Hematopoietic multipotent progenitor cell treated with erythropoietin and hydrocortisone succinate and interleukin-3 and kit ligand, for 17 days (in vitro differentiated cells): ENCODE measurements at regions not wholly inside any gene's neighbourhood (a gene's known extent, or its start where the extent isn't known, plus 50 kb on each side); places are given as distances from the start of the nearest gene placed in this dataset.

Experiments
- DNase-seq: peaks from one replicate; pipeline ENCODE4 v3.0.0-alpha.2; 2015; ENCODE audit warnings: low spot score

DNA sequence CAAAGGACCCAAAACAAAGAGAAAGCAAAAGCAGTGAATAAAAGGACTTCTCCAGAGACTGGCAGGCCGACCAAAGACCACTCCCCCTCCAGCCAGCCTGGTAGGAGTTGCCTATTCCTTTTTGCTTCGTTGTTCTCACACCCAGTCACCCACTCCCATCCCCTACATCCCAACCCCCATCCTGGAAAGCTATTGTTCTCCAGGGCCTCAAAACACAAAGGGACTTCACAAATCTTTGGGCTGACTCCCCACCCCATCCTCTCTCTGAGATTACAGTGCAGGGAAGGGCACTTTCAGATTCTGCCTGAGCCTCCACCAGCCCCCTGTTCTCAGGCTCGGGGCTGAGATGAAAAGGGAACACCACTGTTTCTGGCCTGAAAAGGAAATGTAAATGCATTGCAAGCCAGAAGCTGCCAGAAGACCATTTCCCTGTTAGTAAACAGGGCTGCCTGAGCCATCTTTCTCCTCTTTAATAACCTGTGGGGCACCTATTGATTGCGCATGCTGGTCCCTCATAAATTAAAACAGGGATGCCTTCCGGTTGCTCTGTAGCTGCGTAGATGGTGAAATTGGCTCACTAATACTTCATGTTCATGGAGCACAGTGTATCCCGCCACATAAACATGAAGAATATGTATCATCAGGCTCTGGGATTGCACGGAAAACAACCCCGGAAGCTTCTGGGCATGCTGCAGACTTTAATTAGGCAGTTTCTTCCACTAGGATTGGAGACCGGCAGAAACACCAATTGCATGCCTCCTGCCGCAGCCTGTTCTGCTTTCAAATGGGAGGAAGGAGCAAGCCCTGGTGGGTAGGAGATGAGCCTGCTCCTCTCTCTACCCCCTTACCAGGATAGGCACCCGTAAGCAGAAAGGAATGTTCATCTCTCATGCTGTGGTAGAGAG, 130.3 kb upstream of the FUT8 start:
- DNase-seq = no peak

DNA sequence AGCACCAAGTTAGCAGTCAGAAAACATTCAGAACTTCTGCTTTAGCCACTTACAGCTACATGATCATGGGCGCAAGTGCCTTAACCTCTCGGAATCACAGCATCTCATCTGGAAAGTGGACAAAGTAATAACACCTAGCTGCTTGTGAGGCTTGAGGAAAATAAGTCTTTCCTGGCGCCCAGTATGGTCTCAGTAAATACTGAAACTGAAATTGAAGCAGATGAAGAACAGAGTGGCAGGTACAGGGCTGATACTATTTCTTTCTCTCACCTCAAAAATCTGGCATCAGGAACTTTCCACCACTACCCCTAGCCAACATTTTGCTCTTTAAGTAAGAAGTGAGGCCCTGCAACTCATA, 129.7 kb upstream of the FUT8 start:
- DNase-seq = no peak

DNA sequence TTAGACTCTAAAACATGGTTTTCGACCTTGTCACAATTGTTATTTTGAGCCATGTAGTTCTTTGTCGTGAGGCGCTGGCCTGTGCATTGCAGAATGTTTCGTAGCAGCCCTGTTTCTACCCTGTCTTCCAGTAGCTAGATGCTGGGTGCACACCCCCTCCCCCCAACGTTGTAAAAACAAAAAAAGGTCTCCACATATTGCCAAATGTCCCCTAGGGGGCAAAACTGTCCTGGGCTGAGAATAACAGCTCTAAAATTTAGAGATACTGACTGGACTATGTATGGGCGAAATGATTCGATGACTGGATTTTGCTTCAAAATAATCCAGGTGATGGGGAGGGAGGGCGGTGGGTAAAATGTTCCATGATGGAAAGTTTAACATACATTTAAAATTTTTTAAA, 126.1 kb upstream of the FUT8 start:
- DNase-seq = no peak

DNA sequence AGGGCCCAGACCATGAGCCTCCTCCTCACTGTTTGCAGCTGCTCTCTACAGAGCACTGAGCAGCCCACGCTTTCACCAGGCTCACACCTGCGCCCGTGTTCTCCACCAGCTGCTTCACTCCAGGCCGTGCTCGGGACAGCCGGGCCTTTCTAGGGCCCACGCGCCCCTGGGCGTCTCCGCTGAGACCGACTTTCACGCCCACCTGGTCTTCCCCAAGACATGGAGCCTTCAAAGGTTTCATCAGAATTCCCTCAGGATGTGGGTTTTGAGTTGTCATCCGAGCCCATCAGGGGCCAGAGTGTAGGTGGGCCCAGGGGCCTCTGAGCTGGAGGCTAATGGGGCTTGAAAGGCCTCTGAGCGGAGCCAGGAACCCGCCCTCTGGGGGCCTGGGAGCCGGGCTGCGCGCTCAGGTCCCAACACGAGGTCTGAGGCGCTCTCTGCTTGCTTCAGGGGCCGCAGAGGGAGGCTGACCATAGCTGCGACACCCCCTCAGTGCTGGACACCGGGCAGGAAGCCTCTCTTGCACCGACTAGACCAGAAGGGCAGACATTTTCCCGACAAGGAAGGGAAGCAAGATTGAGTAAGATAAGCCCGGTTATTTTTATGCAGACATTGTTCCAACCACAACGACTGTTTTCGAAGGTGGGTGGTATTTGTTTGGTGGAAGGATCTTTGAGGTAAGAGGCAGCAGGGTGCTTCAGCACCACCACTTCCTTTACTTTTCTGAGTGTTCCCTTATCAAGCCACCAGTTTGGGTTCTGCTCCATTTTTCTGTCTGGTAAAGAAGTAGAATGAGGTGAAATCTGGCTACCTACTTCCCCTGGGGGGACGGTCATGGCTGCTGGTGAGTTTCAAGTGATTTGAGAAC, 125.0 kb upstream of the FUT8 start:
- no peak for DNase-seq

DNA sequence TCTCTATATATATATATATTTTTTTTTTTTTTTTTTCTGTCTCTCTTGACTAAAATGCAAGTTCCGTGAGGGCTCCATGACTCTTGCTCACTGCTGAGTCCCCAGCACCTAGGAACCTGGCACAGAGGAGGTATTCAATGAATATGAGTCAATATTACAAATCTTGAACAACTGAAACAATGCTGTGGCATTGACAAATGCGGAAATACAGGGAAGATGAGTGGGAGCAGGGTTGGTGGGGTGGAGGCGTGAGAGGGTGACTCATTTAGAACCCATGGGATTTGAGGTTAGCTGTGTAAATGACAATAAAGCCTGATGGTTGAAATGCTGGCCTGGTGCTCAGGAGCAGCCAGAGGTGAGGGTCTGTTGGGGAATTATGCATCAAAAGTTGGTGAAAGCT, 121.7 kb upstream of the FUT8 start:
- DNase-seq = no peak

DNA sequence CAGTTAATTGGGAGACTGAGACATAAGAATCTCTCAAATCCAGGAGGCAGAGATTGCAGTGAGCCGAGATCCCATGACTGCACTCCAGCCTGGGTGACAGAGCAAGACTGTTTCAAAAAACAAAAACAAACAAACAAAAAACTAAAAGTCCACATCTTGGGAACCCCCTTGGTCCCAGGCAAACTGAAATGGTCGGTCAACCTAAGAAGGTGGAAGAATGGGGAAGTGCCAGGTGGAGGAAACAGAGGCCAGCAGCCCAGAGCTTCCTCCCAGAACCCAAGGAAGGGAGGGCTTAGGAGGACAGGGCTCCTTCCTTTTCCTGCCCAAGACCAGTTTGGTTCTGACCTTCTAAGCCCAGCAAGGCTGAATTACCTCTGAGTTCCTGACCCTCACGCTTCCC, 121.0 kb upstream of the FUT8 start:
- no peak for DNase-seq

DNA sequence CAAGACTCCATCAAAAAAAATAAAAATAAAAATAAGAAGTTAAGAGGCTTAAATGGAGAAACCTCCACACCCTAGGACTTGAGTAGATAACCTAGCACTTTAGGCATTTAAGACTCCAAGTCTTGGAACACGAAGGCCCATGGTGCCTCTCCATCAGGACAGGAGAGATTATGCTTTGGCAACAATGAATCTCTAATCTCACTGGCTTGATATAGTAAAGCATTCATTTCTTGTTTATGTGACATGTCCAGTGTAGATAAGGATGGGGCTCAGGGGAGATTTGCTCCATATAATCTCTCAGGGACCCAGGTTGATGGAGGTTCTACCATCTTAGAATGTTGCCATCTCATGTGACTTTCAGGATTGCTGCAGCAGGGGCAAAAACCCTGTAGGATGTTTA, 117.7 kb upstream of the FUT8 start:
- DNase-seq = no peak

DNA sequence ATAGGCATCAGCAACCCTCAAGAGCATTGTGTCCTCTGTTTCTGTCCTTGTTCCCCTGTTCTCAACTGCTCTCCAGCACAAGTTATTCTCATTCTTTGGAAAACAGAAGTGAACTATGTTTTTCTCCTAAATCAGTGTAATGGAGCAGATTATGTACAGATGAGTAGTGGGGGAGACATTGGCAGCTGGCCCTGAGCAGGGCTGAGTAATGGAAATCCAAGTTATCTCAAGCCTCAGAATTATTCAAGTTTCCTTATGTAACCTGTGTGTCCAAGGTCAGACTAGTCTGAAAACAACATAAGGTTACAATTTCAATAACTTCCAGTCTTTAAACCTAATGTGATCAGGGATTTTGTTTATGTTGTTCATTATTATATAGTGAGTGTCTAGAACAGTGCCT, 116.1 kb upstream of the FUT8 start:
- DNase-seq = no peak

DNA sequence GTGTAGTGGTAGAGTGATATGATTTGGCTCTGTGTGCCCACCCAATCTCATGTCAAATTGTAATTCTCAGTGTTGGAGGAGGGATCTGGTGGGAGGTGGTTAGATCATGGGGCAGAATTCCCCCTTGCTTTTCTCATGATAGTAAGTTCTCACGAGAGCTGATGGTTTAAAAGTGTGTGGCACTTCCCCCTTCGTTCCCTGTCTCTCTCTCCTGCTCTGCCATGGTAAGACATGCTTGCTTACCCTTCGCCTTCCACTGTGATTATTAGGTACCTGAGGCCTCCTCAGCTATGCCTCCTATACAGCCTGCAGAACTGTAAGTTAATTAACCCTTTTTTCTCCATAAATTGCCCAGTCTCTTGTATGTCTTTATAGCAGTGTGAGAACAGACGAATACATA, 115.7 kb upstream of the FUT8 start:
- no peak for DNase-seq

DNA sequence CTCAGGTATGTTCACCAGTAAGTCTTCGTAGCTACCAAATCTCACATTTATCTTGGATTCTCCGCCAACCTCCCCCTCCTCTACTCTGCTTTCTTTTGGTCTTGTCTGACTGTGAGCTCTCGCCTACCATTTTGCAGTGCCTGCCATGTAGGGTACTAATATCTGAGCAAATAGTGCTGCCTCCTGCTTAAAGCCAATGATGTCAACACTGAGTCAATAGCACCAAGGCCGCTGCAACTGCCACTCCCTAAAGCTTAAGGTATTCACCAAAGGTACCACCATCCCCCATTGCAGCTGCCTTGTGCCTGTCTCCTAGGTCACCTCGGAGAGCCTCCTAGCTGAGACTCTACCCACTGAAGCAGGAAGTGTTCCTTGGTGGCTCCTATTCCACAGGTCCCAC, 114.8 kb upstream of the FUT8 start:
- DNase-seq = no peak

DNA sequence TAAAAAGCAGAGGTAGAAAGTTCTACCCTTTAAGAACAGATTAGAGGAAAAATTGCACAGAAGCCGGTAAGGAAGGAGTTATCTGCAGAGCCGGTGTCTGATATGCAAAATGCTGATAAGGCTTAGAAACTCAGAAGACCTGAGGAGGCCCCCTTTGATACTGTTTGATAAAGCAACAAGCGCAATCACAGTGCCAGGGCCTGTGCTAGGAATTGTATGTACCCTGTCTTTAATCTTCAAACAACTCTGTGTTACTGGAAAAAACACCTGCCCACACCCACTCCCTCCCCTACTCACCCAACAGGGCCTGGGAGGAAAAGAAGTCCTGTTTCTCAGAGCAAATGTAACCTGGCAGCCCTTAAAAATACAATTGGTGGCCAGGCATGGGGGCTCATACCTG, 112.7 kb upstream of the FUT8 start:
- DNase-seq = no peak

DNA sequence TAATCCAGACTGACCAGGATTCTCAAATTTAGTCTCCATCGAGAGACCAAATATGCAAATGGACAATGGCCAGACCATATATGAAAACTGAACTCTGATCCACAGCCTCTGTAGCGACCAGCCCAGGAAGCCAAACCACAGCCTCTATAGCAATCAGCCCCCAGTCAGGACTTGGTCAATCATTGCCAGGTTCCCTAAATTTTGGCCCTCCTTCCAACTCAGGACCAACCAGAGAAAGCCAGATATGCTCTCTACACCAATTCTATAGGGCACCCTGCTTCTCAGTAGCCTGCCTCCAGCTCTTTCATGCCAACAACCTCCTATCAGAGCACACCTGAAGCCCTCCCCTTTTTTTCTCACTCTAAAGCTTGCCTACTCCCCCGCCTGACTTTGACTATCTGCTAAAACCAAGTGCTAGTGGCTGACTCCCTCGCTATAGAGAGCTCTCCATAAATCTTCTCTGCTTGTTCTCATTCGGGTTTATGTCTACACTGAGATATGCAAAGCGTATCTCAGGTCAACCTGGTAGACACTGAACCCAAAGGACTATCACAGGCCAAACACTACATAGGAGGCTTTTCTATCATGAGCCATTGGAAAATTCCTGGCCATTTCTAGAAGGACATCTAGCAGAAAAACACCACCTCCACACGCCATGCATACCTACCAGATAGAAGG, 110.5 kb upstream of the FUT8 start:
- DNase-seq = no peak

DNA sequence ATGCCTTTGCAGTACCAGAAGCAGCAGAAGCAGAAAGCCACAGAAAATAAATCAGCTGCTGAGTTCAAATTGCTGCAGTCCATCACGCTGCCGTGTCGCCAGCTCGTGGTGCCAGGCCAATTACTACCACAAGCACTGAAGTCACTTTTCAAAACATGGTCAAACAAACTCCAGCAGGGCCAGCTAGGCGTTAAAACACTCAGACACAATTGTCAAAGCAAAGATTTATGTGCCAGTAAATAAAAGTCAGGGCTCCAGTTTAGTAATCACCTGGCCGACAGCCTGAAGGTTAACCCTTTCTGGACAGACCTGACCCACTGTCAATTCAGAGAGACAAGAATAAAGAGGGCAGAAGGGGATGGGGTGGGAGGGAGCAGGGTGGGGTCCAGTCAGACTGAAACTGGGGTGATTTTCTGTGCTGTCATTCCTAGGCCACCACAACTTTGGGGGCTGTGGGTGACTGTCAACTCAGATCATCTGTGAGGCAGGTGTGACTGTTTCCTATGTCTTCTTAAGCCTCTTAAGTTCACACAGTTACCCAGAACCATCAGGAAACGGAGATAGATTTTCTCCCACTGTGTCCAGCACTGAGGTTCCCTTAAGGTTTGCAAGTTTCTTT, 109.8 kb upstream of the FUT8 start:
- no peak for DNase-seq

DNA sequence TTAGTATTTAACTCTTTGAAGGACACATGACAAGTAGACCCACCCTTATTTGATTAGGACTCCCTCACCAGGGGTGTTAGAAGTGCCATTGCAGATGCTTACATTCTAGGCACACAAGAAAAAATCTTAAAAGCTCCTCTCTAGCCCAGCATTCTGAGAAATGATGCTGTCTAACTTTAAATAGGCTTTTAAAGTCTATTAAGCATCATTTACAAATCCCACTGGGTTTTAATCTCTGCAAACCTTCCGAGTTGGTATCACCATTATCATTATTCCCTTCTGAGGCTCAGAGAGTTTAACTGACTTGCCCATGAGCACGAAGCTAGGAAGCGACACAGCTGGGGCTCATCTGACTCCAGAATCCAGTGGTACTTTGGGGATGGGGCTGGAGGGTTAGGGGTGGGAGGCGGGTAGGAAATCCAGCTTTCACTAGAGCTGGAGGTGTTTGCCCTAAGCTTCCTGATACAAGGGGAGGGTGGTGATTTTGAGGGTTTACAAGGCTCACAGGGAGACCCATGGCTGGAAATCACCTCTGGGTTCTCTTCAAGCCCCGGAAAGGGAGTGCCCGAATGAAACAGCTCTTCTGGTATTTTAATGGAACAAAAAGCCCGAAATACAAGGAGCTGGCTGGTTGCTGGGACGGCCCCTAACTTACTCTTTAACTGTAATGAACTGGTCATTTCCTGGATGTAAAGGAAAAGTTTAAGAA, 109.2 kb upstream of the FUT8 start:
- no peak for DNase-seq

DNA sequence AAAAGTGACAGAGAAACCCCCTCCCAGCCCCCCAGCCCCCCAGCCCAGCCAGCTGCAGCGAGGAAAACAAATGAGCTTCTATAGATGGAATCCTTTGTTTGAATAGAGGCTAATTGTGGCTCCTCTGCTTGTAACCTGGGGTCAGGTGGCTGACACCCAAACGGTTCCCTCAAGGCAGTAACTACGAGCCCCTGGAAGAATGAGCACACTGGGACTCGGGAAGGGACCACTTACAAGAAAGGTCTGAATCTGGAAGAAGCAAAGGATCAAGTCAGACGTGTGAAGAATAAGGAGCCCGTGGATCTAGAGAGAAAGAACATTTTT, 108.7 kb upstream of the FUT8 start:
- DNase-seq = no peak

DNA sequence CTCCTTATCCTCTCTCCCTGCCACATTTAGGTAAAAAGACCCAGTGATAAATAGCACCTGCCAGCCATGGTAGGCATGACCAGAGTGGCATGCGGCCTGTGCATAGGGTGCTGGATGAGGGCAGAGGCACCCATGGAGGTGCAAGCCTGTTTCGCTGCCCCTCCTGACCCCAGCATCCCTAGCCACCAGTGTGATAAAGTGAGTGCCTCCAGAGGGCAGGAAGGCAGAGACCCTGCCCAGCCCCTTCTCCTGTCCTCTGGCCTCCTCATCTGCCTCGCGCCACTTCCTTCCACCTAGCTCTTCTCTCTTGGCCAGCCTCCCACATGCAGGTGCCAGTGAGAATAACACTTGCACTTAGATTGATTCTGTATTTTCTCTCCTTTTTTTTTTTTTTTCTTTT, 108.3 kb upstream of the FUT8 start:
- no peak for DNase-seq

DNA sequence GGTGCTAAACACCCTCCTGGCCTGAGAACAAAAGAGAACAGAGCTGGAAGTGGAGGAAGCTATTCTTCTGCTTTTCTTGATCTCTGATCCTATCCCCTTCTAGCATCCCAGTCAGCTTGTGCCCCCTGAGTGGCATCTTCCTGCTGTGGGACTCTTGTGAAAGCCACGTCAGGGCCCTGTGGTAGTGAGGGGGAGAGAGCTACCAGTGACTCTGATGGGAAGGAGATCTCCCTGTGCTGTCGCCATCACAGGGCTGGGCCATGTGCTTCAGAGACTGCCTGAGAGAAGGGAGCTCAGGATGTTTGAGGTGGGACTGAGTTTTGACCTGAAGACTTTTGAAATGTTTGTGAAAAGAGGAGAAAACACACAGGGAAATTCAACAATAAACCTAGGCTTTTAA, 107.6 kb upstream of the FUT8 start:
- DNase-seq = no peak

DNA sequence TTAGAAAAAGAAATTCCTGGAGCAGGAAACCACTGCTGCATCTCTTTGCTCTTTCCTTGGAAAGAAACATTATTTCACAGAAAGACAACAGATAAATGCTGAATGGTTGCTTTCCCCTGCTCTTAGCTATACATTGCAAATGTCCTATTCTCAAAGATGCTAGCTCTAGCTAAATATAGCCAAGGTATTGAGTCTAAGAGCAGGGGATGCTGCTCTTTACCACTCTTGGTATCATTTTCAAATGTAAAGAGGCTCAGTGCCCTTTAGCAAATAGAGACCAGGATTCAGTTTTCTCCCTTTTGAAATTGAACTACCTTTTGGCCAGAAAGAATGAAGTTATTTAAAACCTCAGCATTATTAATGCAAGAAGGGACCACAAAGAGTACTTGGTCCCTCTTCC, 104.0 kb upstream of the FUT8 start:
- DNase-seq = no peak

DNA sequence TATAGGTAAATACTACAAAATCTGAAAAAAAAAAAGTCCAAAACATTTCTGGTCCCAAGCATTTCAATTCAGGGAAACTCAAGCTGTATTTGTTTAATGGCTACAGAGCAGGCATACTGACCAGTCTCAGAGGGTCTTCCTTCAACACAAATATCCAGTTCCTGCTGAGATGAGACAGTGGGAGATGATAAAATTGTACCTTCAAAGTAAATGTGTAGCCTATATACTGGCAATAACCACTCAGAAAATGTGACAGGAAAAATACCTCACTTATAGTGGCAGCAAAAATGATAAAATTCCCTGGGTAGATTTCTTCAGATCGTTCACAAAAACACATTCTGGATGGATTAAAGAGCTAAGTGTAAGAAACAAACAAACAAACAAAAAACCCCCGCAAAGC, 102.0 kb upstream of the FUT8 start:
- DNase-seq = no peak

DNA sequence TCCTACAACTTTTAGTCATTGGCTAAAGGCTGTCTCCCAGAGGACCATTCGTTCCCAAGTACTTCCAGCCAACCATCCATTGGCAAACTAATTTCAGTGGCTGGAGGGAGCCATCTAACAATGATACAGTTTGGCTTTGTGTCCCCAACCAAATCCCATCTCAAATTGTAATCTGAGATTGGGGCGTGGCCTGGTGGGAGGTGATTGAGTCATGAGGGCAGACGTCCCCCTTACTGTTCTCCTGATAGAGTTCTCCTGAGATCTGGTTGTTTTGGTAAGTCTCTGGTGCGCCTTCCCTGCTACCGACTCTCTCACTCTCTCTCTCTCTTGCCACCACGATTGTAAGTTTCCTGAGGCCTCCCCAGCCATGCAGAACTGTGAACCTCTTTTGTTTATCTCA, 99.7 kb upstream of the FUT8 start:
- no peak for DNase-seq

DNA sequence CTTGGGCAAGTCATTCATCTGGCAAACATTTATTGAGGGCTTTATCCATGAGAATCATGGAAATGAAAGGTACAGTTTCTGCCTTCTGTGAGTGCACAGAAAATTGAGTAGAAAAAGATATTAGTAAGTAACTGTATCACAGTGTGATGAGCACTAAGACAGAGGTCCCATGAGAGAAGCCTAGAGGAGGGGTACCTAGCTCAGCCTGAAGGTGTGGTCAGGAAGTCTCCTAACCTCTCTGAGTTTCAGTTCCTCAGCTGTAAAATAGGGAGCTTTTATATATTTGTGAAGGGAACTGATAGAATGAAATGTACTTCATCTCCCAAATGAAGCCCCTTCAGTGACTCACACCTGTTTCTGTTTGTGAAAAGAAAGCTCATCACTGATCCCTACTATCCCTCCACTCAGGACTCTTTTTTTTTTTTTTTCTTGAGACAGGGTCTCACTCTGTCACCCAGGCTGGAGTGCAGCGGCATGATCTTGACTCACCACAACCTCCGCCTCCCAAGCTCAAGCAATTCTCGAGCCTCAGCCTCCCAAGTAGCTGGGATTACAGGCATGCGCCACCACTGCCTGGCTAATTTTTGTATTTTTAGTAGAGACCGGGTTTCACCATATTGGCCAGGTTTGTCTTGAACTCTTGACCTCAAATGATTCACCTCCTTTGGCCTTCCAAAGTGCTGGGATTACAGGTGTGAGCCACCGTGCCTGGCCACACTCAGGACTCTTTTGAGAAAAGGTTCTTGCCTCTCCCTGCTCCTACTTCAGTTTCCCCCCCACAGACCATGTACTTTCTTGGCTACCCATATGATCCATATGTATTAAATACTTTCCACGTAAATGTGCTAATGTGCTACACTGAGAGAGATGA, 93.7 kb upstream of the FUT8 start:
- no peak for DNase-seq
